ENCODE measurements at regions not wholly inside any gene's neighbourhood (a gene's known extent, or its start where the extent isn't known, plus 50 kb on each side); places are given as distances from the start of the nearest gene placed in this dataset.

GRCh38 chr2:120501591-120501990 is 155.7 kb downstream of the INHBB start:
- Histone ChIP-seq H3K9me3 (replicated peaks) (no peaks in the 10 kb centered on the region), H3K27ac (replicated peaks) (no peak overlapping the region), H3K27me3 (ENCODE audit: low read depth) (no peaks in the 10 kb centered on the region), H3K4me1 (peaks cover 20% of the 10 kb centered on the region), H3K4me3 (no peak overlapping the region), H3K36me3 (no peaks in the 10 kb centered on the region)
- intact Hi-C loops (cut with micrococcal nuclease), result no loop called here
- no peak for TF ChIP-seq CTCF (IDR thresholded peaks at IDR 0.05; ENCODE audit: borderline replicate concordance)
- DNase-seq, result no peak

- no peaks in the 10 kb centered on the region for H3K36me3 ChIP-seq
- peaks cover 20% of the 10 kb centered on the region for H3K4me1 ChIP-seq
- no peak overlapping the region for H3K4me3 ChIP-seq
- peaks cover 2% of the 10 kb centered on the region for H3K27me3 ChIP-seq (ENCODE audit: low read depth)
- no peak for DNase-seq
- intact Hi-C loops (cut with micrococcal nuclease), result no loop called here
- no peaks in the 10 kb centered on the region for H3K9me3 ChIP-seq (replicated peaks)
- H3K27ac ChIP-seq (replicated peaks), result no peak overlapping the region
- no peak for TF ChIP-seq CTCF (IDR thresholded peaks at IDR 0.05; ENCODE audit: borderline replicate concordance)
These were observed 156.4 kb downstream of the INHBB start for GRCh38 chr2:120502357-120502756.

- intact Hi-C loops (cut with micrococcal nuclease), result no loop called here
- no peak for DNase-seq
- Histone ChIP-seq H3K27me3 (ENCODE audit: low read depth) (peaks cover 2% of the 10 kb centered on the region), H3K27ac (replicated peaks) (no peak overlapping the region), H3K4me3 (no peak overlapping the region), H3K4me1 (peaks cover 20% of the 10 kb centered on the region), H3K36me3 (no peaks in the 10 kb centered on the region), H3K9me3 (replicated peaks) (no peaks in the 10 kb centered on the region)
- no peak for TF ChIP-seq CTCF (IDR thresholded peaks at IDR 0.05; ENCODE audit: borderline replicate concordance)
These were observed 156.8 kb downstream of the INHBB start for GRCh38 chr2:120502761-120503160.

GRCh38 chr2:120503206-120503792 is 157.4 kb downstream of the INHBB start:
- DNase-seq, result no peak
- peaks cover 2% of the 10 kb centered on the region for H3K27me3 ChIP-seq (ENCODE audit: low read depth)
- H3K27ac ChIP-seq (replicated peaks), result peak overlapping the region; percentile 91
- no peak for TF ChIP-seq CTCF (IDR thresholded peaks at IDR 0.05; ENCODE audit: borderline replicate concordance)
- no peak overlapping the region for H3K4me3 ChIP-seq
- intact Hi-C loops (cut with micrococcal nuclease), result no loop called here
- H3K36me3 ChIP-seq, result no peaks in the 10 kb centered on the region
- H3K4me1 ChIP-seq, result peaks cover 18% of the 10 kb centered on the region
- H3K9me3 ChIP-seq (replicated peaks), result no peaks in the 10 kb centered on the region

- H3K9me3 ChIP-seq (replicated peaks), result no peaks in the 10 kb centered on the region
- H3K4me1 ChIP-seq, result peaks cover 25% of the 10 kb centered on the region
- TF ChIP-seq CTCF (IDR thresholded peaks at IDR 0.05; ENCODE audit: borderline replicate concordance), result peak; percentile 30
- intact Hi-C loops (cut with micrococcal nuclease), result no loop called here
- DNase-seq, result peak; percentile 82
- H3K27ac ChIP-seq (replicated peaks), result peak overlapping the region; percentile 91
- H3K27me3 ChIP-seq (ENCODE audit: low read depth), result peaks cover 2% of the 10 kb centered on the region
- H3K4me3 ChIP-seq, result no peak overlapping the region
- no peaks in the 10 kb centered on the region for H3K36me3 ChIP-seq
These were observed 158.0 kb downstream of the INHBB start for GRCh38 chr2:120503793-120504571.

Data from left ventricle myocardium inferior (tissue), 1 donor.